ENCODE measurements at regions not wholly inside any gene's neighbourhood (a gene's known extent, or its start where the extent isn't known, plus 50 kb on each side); places are given as distances from the start of the nearest gene placed in this dataset.

GRCh38 chr2:138441916-138442315 is 59.7 kb upstream of the SPOPL start:
- TF ChIP-seq GATA2 (IDR thresholded peaks at IDR 0.05; ENCODE audit: low read depth, low read length) (no peak), GATA3 (IDR thresholded peaks at IDR 0.05; ENCODE audit: low read depth, low read length) (no peak)
